LoVo (cell line): ENCODE measurements at regions not wholly inside any gene's neighbourhood (a gene's known extent, or its start where the extent isn't known, plus 50 kb on each side); places are given as distances from the start of the nearest gene placed in this dataset.

Experiments used
- DNase-seq: peaks from one replicate; pipeline ENCODE4 v3.0.0-alpha.2; 2016; ENCODE audit warnings: low spot score

DNA sequence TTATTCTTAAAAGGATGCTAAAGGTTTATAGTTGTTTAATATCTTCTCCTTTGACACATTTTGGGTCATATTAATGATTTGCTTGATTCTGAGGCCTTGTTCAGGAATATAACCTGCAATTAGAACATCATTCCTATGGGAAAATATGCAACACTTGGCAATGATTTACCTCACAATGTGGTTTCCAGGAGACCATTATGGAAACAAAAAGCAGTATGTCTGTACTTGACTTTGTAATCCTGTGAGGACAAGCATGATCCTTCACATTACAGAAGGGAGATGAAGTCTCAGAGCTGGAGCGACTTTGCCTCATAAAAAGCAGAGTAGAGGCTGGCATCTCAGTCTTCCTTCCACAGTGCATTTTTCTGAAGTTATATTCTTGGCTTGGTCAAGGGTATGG is 57.0 kb upstream of the CDCA7L start:
- no peak for DNase-seq

DNA sequence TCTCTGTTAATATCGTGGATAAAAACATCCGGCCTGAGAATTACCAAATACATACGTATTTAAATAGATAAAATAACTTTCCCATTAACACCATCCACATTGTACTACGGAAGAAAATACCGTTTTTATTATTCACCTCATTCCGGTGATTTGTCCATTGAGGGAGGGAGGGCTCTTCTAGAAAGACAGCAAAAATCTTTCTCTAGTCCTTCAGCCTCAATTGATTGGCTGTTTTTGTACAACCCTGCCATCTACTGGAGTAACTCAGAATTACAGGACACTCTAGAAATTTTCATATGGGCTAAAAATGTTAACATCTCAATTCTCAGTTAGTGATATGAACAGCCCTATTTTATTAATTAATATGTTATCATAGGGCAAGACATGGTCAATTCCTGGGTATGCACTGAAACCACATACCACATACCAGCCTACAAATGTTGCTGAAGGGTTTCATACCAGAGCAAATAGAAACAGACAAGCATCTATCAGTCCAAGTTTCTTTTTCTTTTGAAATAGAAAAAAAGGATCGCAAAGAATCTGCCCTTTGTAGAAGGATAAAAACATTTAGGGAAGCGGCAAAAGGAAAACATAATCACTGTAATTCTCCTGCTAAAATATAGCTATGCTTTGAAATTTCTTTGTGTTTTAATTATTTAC is 55.8 kb upstream of the CDCA7L start:
- peak; percentile 55 for DNase-seq

DNA sequence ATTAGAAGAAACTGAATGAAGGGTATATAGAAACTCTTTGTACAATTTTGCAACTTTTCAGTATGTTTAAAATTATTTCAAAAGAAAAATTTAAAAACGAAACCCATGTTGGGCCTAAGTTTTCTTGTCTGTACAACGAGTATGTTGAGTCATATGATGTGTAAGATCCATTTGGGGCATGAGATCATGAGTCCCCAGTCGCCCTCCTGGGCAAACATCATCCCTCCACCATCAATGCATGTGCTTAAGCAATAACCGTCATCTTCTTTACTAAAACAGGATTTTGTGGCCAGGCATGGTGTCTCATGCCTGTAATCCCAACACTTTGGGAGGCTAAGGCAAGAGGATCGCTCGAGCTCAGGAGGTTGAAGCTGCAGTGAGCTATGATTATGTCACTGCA is 54.2 kb upstream of the CDCA7L start:
- no peak for DNase-seq

DNA sequence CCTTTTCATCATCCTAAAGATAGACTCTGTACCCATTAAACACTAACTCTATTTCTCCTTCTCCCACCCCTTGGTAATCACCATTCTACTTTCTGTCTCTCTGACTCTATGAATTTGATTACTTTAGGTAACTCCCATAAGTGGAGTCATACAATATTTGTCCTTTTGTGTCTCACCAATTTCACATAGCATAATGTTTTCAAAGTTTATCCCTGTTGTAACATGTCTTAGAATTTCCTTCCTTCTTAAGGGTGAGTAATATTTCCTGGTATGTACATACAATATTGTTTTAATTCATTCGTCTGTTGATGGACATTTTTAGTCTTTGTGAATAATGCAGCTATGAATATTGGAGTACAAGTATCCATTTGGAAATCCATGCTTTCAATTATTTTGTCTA is 50.9 kb upstream of the CDCA7L start:
- no peak for DNase-seq
